RWPE2 (cell line): ENCODE measurements at regions not wholly inside any gene's neighbourhood (a gene's known extent, or its start where the extent isn't known, plus 50 kb on each side); places are given as distances from the start of the nearest gene placed in this dataset.

Experiments used
- ATAC-seq: fragments of 200-7000 bp; cut with Tn5 transposase; 3 replicates; pipeline ENCODE4 v1.9.1; 2021; ENCODE audit warnings: low read depth
- DNase-seq: peaks from one replicate; pipeline ENCODE4 v3.0.0-alpha.2; 2020; ENCODE audit warnings: low spot score
- H3K27ac ChIP-seq: fragments of 450-650 bp; 2 replicates; pipeline ENCODE4 v1.5.1; 2017; ENCODE audit warnings: mild to moderate bottlenecking; ENCODE audit not compliant: poor library complexity, severe bottlenecking
- H3K27me3 ChIP-seq: fragments of 250-450 bp; sonication (Bioruptor Pico); 2 replicates; pipeline ENCODE4 v1.5.1; 2021; ENCODE audit warnings: mild to moderate bottlenecking, moderate library complexity; ENCODE audit not compliant: insufficient read depth, poor library complexity, severe bottlenecking
- H3K36me3 ChIP-seq: fragments of 250-450 bp; sonication (Bioruptor Pico); 2 replicates; pipeline ENCODE4 v1.5.1; 2020; ENCODE audit warnings: low read depth, mild to moderate bottlenecking, moderate library complexity
- H3K4me1 ChIP-seq: fragments of 250-450 bp; sonication (Bioruptor Pico); 2 replicates; pipeline ENCODE4 v1.5.1; 2021; ENCODE audit warnings: mild to moderate bottlenecking, moderate library complexity; ENCODE audit not compliant: insufficient read depth, poor library complexity, severe bottlenecking
- H3K4me3 ChIP-seq: fragments of 250-450 bp; sonication (Bioruptor Pico); 2 replicates; pipeline ENCODE4 v1.5.1; 2021; ENCODE audit warnings: mild to moderate bottlenecking, moderate library complexity; ENCODE audit not compliant: severe bottlenecking
- H3K9me3 ChIP-seq: fragments of 250-450 bp; sonication (Bioruptor Pico); 2 replicates; pipeline ENCODE4 v1.5.1; 2021; ENCODE audit warnings: mild to moderate bottlenecking, moderate library complexity; ENCODE audit not compliant: severe bottlenecking
- CTCF ChIP-seq: fragments of 450-650 bp; IDR thresholded peaks from one replicate; pipeline ENCODE4 v1.5.1; 2017; ENCODE audit warnings: mild to moderate bottlenecking, moderate library complexity; ENCODE audit not compliant: poor library complexity, severe bottlenecking

GRCh38 chr10:105751688-105752087, 1110.6 kb downstream of the SORCS3 start:
- Histone ChIP-seq H3K9me3 (no peaks in the 10 kb centered on the region), H3K4me1 (no peaks in the 10 kb centered on the region), H3K4me3 (no peak overlapping the region), H3K36me3 (no peaks in the 10 kb centered on the region), H3K27ac (no peak overlapping the region), H3K27me3 (no peaks in the 10 kb centered on the region)
- no peak for ATAC-seq
- DNase-seq: no peak
- TF ChIP-seq CTCF: no peak

- DNase-seq: no peak
Observed at GRCh38 chr10:105745596-105746148, 1104.6 kb downstream of the SORCS3 start.

GRCh38 chr10:105743343-105744056, 1102.4 kb downstream of the SORCS3 start:
- H3K27me3 ChIP-seq: no peaks in the 10 kb centered on the region
- DNase-seq (no peak), ATAC-seq (no peak)
- no peak overlapping the region for H3K27ac ChIP-seq
- no peak for TF ChIP-seq CTCF
- H3K36me3 ChIP-seq: no peaks in the 10 kb centered on the region
- H3K4me3 ChIP-seq: no peak overlapping the region
- H3K9me3 ChIP-seq: no peaks in the 10 kb centered on the region
- H3K4me1 ChIP-seq: no peaks in the 10 kb centered on the region

More at GRCh38 chr10:105745596-105746148, 1104.6 kb downstream of the SORCS3 start:
- Histone ChIP-seq H3K27ac (no peak overlapping the region), H3K4me3 (no peak overlapping the region), H3K27me3 (no peaks in the 10 kb centered on the region), H3K36me3 (no peaks in the 10 kb centered on the region), H3K9me3 (no peaks in the 10 kb centered on the region), H3K4me1 (no peaks in the 10 kb centered on the region)
- ATAC-seq: no peak
- TF ChIP-seq CTCF: no peak

- no peaks in the 10 kb centered on the region for H3K9me3 ChIP-seq
- H3K4me1 ChIP-seq: no peaks in the 10 kb centered on the region
- H3K27me3 ChIP-seq: no peaks in the 10 kb centered on the region
- ATAC-seq (no peak), DNase-seq (no peak)
- H3K4me3 ChIP-seq: no peak overlapping the region
- TF ChIP-seq CTCF: no peak
- no peak overlapping the region for H3K27ac ChIP-seq
- no peaks in the 10 kb centered on the region for H3K36me3 ChIP-seq
Observed at GRCh38 chr10:105742923-105743322, 1101.8 kb downstream of the SORCS3 start.

- no peaks in the 10 kb centered on the region for H3K4me1 ChIP-seq
- no peak overlapping the region for H3K4me3 ChIP-seq
- H3K36me3 ChIP-seq: no peaks in the 10 kb centered on the region
- H3K27ac ChIP-seq: no peak overlapping the region
- no peak for DNase-seq
- TF ChIP-seq CTCF: no peak
- no peaks in the 10 kb centered on the region for H3K27me3 ChIP-seq
- ATAC-seq: no peak
- no peaks in the 10 kb centered on the region for H3K9me3 ChIP-seq
Observed at GRCh38 chr10:105742184-105742583, 1101.1 kb downstream of the SORCS3 start.
